Retina (tissue), 1 donor: ENCODE measurements at regions not wholly inside any gene's neighbourhood (a gene's known extent, or its start where the extent isn't known, plus 50 kb on each side); places are given as distances from the start of the nearest gene placed in this dataset.
"Not testable (repeated sequence)": the region's sequence is repeated elsewhere in the genome, so short reads cannot be mapped to it uniquely, and the experiment has no call there.

Experiments
- DNase-seq: peaks from one replicate; pipeline ENCODE4 v3.0.0-alpha.2; 2016

DNA sequence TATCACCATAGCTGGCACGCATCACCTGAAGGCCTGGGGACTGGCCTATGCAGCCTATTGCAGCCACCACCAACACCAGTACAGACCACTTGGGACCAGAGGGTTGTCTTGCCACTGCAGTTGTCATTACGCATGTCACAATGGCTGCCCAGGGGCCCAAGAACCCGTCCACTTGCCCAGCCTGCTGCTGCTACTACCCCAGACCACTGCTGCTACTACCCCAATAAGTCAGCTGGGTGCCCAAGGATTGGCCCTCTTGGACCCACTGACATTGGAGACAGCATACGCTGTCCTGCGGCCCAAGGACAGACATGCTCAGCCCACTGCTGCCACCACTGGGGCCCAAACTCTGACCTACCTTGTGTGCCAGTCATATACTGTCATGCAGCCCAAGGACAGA is 102.7 kb upstream of the OR9Q1 start:
- DNase-seq = no peak

- no peak for DNase-seq
Measured at GRCh38 chr11:57932105-57932504, 91.6 kb upstream of the OR9Q1 start.

DNA sequence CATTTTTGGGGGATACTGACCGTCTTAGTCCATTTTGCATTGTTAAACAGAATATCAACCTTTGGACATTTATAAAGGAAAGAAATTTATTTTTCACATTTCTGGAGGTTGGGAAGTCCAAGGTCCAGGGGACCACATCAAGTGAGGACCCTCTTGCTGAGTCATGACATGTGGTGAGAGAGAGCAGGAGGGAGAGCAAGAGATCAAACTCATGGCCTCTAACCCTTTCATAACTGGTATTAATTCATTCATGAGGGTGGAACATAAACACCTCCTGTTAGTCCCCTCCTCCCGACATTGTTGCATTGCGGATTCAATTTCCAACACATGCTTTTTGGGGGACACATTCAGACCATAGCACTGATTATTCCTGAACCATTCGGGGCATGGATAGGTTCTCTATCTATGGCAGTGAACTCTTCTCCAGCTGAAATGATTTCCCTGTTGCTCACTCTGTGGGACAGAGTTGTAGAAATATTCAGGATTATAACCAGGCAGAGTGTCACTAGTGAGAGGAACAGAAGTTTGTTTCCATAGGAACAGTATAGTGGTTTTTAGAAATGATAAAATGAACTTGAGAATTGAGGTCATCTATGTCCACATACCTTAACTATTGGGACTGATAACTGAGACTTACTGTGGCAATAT is 88.2 kb upstream of the OR9Q1 start:
- no peak for DNase-seq

DNA sequence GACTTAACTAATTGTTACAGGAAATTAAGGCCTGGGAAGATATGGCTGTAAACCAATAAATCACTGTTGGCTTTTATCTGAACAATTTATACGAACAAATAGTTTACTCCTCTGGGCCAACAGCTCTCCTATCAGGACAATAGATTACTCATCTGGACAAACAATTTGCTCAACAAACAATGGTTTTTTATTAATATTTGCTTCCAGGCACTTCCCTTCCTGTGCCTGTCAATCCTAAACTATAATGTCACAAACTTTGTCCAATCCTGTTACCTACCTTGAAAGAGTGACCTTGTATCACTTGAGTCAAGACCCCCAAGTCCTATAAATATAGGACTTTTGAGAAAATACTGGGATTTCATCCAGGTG is 87.6 kb upstream of the OR9Q1 start:
- DNase-seq = no peak

DNA sequence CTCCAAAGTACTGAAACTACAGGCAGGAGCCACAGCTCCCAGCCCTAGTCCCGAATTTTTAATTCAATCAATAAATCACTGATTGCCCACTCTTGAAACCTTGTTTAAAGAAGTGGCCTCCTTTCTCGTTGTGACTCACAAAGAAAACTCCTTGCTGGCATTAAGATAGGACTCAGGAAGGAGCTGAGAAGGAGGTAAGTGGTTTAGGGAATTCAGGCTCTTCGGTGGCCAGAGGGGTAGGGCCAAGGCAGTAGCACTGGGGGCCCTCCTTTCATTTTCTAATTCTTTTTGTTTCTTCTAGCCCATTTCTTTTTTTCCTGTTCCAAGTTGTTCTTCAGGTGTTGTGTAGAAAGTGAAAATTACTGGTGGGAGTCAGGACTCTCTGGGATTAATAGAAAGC is 86.2 kb upstream of the OR9Q1 start:
- DNase-seq = no peak

DNA sequence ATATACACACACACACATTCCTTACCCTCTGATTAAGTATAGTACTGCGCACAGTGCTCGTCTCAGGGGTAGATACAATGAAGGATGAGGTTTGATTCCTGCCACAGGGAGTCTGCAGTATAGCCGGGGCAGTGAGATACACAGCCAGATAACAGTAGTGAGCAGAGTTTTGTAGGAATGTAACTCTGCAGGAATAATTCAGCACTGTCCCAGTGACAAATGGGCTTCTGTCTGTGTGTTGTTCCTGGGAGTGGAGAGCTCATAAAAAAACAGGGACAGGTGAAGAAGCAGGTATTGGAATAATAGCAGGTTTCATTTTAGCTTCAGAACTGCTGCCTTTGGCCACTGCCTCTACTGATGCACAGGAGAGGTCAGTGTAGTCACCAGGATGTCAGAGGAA is 85.3 kb upstream of the OR9Q1 start:
- no peak for DNase-seq

DNA sequence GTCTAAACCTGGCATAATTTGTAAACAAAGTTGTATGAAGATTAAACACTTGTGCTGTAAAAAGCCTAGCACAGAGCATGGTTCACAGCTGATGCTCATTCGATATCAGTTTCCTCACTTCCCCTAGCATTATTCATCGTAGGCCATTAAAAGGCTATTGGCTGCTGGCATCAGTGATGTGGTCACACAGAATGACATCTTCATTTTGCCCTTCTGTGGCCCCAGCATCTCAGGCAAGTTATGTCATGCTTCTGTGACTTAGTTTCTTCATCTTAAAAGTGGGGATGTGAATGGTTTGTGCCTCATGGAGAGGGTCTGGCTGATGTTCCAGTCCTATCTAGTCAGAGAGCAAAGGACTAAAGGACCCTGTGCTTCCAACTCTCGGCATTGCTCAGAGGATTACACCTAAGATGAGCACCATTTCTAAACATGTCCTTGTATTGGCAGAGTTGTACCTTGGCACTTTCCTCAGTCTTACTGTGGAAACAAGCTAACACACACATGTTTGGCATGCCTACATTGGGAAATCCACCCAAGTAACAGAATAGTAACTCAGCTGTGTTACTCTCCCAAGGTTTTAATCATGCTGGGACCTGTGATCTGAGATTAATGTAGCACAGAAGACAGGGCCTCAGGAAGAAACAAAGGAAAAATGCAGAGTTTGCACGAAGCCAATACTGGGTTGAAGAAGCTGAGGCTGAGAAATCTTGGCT is 83.5 kb upstream of the OR9Q1 start:
- DNase-seq = no peak

- DNase-seq = no peak
Measured at GRCh38 chr11:57941875-57942274, 81.8 kb upstream of the OR9Q1 start.

- DNase-seq = no peak
Measured at GRCh38 chr11:57942808-57943207, 80.9 kb upstream of the OR9Q1 start.

GRCh38 chr11:57943766-57944165 is 79.9 kb upstream of the OR9Q1 start:
- not testable (repeated sequence) for DNase-seq

DNA sequence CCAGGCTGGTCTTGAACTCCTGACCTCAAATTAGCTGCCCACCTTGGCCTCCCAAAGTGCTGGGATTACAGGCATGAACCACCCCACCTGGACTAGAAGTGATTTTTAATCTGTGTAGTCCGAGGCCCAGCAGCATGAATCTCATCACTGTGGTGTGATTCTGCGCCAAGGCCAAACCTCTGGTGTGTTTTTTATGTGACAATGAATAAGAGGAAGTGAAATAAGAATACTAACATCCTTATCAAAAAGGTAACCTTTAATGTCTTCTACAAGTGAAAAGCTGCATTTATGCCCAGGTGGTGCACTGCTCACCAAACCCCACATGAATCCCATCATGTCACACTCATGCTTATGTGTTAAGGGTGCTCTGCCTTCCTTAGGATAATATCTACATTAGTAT is 77.1 kb upstream of the OR9Q1 start:
- DNase-seq = no peak

DNA sequence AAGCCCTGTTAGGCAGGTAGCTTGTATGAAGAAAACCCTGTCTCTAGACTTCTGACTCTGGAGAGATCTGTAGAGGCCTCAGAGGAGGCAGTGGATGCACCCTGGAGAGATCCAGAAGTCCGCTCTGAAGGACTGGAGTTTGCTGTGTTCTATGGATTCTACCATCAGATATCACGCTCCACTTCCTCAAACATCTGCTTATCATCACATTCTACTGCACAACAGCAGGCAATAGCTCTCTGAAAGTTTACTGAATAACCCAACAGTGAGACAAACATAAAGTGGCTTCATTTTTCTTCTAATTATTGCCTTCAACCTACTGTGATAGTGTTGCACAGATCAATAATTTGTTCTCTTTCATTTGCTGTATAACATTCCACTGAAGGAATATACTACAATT is 59.0 kb upstream of the OR9Q1 start:
- no peak for DNase-seq

- no peak for DNase-seq
Measured at GRCh38 chr11:57971272-57972012, 52.2 kb upstream of the OR9Q1 start.

DNA sequence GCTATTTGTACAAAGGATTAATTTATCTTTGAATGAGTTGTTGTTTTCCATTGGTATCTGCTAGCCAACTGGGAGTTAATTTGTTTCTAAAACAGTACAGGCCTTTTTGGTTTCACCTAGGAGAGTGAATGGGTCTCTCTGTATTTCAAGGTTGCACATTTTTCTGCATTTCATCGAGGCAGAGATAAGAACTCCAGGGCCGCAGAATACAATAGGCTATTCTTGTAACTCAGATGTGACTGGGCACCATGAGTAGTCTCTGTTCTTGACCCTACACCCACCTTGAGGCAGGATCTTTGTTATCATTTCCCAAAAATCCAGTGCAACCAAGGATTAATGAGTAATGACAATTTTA is 51.7 kb upstream of the OR9Q1 start:
- DNase-seq = no peak
